SH-SY5Y (cell line): ENCODE measurements at regions not wholly inside any gene's neighbourhood (a gene's known extent, or its start where the extent isn't known, plus 50 kb on each side); places are given as distances from the start of the nearest gene placed in this dataset.

Experiments
- GATA2 ChIP-seq: IDR thresholded peaks from 2 replicates; pipeline ENCODE4 v1.6.1; 2011; ENCODE audit warnings: mild to moderate bottlenecking, low read depth, low read length
- GATA3 ChIP-seq: IDR thresholded peaks from 2 replicates; pipeline ENCODE4 v1.6.1; 2011; ENCODE audit warnings: low read depth, mild to moderate bottlenecking, low read length, moderate library complexity

DNA sequence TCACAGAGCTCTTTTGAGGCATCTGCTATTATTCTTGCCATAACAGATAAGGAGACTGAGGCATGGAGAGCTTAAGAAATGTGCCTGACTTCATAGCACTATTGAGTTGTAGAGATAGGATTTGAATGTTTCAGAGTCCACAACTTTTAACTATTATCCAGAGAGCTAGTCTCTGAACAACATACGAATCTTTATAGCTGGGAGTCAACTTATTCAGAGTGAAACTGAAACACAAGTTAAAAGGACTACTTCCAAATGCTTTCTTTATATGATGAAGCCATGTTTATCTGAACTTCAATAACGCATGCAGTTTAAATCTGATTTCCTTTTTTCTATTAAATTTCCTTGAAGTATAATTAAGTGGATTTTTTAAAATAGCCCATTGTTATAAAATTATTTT, 268.8 kb downstream of the IKZF2 start:
- TF ChIP-seq GATA3 (no peak), GATA2 (no peak)
